NT2/D1 (cell line): ENCODE measurements at regions not wholly inside any gene's neighbourhood (a gene's known extent, or its start where the extent isn't known, plus 50 kb on each side); places are given as distances from the start of the nearest gene placed in this dataset.

Experiments used
- YY1 ChIP-seq: IDR thresholded peaks from 2 replicates; pipeline ENCODE4 v1.6.1; 2011; ENCODE audit not compliant: insufficient read length, insufficient read depth
- ZNF274 ChIP-seq: IDR thresholded peaks from 2 replicates; pipeline ENCODE4 v1.6.1; 2011; ENCODE audit warnings: mild to moderate bottlenecking, low read depth, low read length

GRCh38 chr7:33814936-33815335 lies 90.4 kb upstream of the BMPER start:
- TF ChIP-seq ZNF274 = no peak
- TF ChIP-seq YY1 = no peak
